H1 (cell line): ENCODE measurements at regions not wholly inside any gene's neighbourhood (a gene's known extent, or its start where the extent isn't known, plus 50 kb on each side); places are given as distances from the start of the nearest gene placed in this dataset.

Source experiments
- CTCF ChIA-PET: fragments of 300-600 bp; sonication (Branson Sonifier 250); formaldehyde crosslinking; loops from one replicate; lab custom pipeline; 2021; ENCODE audit not compliant: partially characterized antibody; lab: Charles Lee
- POLR2A ChIA-PET: fragments of 300-600 bp; sonication (Branson Sonifier 250); formaldehyde crosslinking; loops from one replicate; lab custom pipeline; 2021; ENCODE audit warnings: inconsistent platforms; ENCODE audit not compliant: partially characterized antibody; lab: Charles Lee
- DNase-seq, 2 experiments: peaks; one replicate each; pipeline versions ENCODE4 v3.0.0 to v3.0.0-alpha.2; 2010 to 2022; ENCODE audit warnings: low spot score in 2 of 2, low read depth in 1 of 2, mixed read lengths in 1 of 2
- FAIRE-seq: peaks from 2 replicates; lab custom pipeline; 2011; peaks lifted over from hg19 to GRCh38; lab: Jason Lieb, UNC
- H2AFZ ChIP-seq: 2 replicates; pipeline ENCODE4 v1.8.1; 2012; ENCODE audit warnings: low read length, inconsistent platforms
- H2AK5ac ChIP-seq: 2 replicates; pipeline ENCODE4 v1.6.1; 2013; ENCODE audit warnings: low read depth, low read length
- H2BK120ac ChIP-seq: replicated peaks from 2 replicates; pipeline ENCODE3; 2013; ENCODE audit warnings: low read depth, low read length, inconsistent platforms
- H2BK12ac ChIP-seq: 2 replicates; pipeline ENCODE4 v1.6.1; 2013; ENCODE audit warnings: low read depth, low read length
- H2BK15ac ChIP-seq: 2 replicates; pipeline ENCODE4 v1.6.1; 2013; ENCODE audit warnings: low read length
- H2BK20ac ChIP-seq: 2 replicates; pipeline ENCODE4 v1.6.1; 2013; ENCODE audit warnings: low read length
- H2BK5ac ChIP-seq: 2 replicates; pipeline ENCODE4 v1.6.1; 2013; ENCODE audit warnings: low read depth, low read length
- H3K14ac ChIP-seq: 2 replicates; pipeline ENCODE4 v1.6.1; 2013; ENCODE audit warnings: inconsistent platforms; ENCODE audit not compliant: insufficient read length
- H3K18ac ChIP-seq: 2 replicates; pipeline ENCODE4 v1.6.1; 2013; ENCODE audit warnings: low read length; ENCODE audit errors: extremely low read depth
- H3K23ac ChIP-seq: 2 replicates; pipeline ENCODE4 v1.6.1; 2013; ENCODE audit warnings: inconsistent platforms; ENCODE audit not compliant: insufficient read length
- H3K23me2 ChIP-seq: 2 replicates; pipeline ENCODE4 v1.6.1; 2013; ENCODE audit warnings: low read depth, low read length
- H3K27ac ChIP-seq: 2 replicates; pipeline ENCODE4 v1.6.1; 2011; ENCODE audit warnings: low read depth, low read length, inconsistent platforms
- H3K27me3 ChIP-seq, 4 experiments: replicated peaks in 1 of 4; 1 replicate in 1 of 4; 2 replicates in 3 of 4; pipeline versions ENCODE4 v1.6.1 to v1.8.1; 2011 to 2013; ENCODE audit warnings: low read length in 3 of 4, mild to moderate bottlenecking in 3 of 4, inconsistent platforms in 2 of 4, mixed read lengths in 2 of 4, moderate library complexity in 1 of 4; ENCODE audit not compliant: control insufficient read depth in 3 of 4, insufficient read depth in 3 of 4; ENCODE audit errors: extremely low read depth in 1 of 4
- H3K36me3 ChIP-seq, 4 experiments: 2 replicates each; pipeline versions ENCODE4 v1.6.1 to v1.8.1; 2011 to 2013; ENCODE audit warnings: mild to moderate bottlenecking in 4 of 4, low read length in 3 of 4, moderate library complexity in 2 of 4, control low read depth in 1 of 4, inconsistent platforms in 1 of 4; ENCODE audit not compliant: insufficient read depth in 4 of 4, control insufficient read depth in 2 of 4
- H3K4ac ChIP-seq: replicated peaks from 2 replicates; pipeline ENCODE3; 2013; ENCODE audit warnings: low read length, low read depth, mixed read lengths, inconsistent platforms; ENCODE audit not compliant: insufficient read length
- H3K4me1 ChIP-seq, 4 experiments: replicated peaks in 1 of 4; 1 replicate in 1 of 4; 2 replicates in 3 of 4; pipeline versions ENCODE4 v1.6.1 to v1.8.1; 2011 to 2013; ENCODE audit warnings: low read length in 3 of 4, inconsistent platforms in 2 of 4, mixed read lengths in 1 of 4; ENCODE audit not compliant: insufficient read depth in 4 of 4, control insufficient read depth in 3 of 4
- H3K4me2 ChIP-seq, 2 experiments: 2 replicates each; pipeline versions ENCODE4 v1.6.1 to v1.8.1; 2011 to 2013; ENCODE audit warnings: low read depth in 2 of 2, low read length in 2 of 2, control low read depth in 1 of 2, inconsistent platforms in 1 of 2, mild to moderate bottlenecking in 1 of 2; ENCODE audit not compliant: insufficient read depth in 1 of 2
- H3K4me3 ChIP-seq, 4 experiments: fragments of 200-600, 300-600 bp in 1 of 4; sonication (generic), shearing (Covaris generic), sonication (Bioruptor Twin) in 1 of 4; 2 replicates each; pipeline versions ENCODE4 v1.5.1 to v1.8.1; 2011 to 2016; ENCODE audit warnings: low read length in 4 of 4, low read depth in 3 of 4, control low read depth in 2 of 4, inconsistent platforms in 2 of 4, mild to moderate bottlenecking in 2 of 4, mixed read lengths in 1 of 4, moderate library complexity in 1 of 4; ENCODE audit not compliant: insufficient read depth in 2 of 4; ENCODE audit errors: extremely low read depth in 1 of 4
- H3K56ac ChIP-seq: replicated peaks from 2 replicates; pipeline ENCODE3; 2013; ENCODE audit warnings: low read depth, mild to moderate bottlenecking, mixed read lengths, low read length, inconsistent platforms; ENCODE audit not compliant: insufficient read length
- H3K79me1 ChIP-seq: 2 replicates; pipeline ENCODE4 v1.6.1; 2013; ENCODE audit warnings: low read depth, low read length, control low read depth
- H3K79me2 ChIP-seq, 2 experiments: 2 replicates each; pipeline versions ENCODE4 v1.6.1 to v1.8.1; 2012 to 2013; ENCODE audit warnings: low read length in 2 of 2, mild to moderate bottlenecking in 2 of 2, inconsistent platforms in 1 of 2; ENCODE audit not compliant: insufficient read depth in 2 of 2, control insufficient read depth in 1 of 2
- H3K9ac ChIP-seq, 4 experiments: replicated peaks in 1 of 4; 1 replicate in 1 of 4; 2 replicates in 3 of 4; pipeline versions ENCODE4 v1.6.1 to v1.8.1; 2011 to 2013; ENCODE audit warnings: low read depth in 3 of 4, low read length in 3 of 4, control low read depth in 2 of 4, mild to moderate bottlenecking in 2 of 4, moderate library complexity in 2 of 4, inconsistent platforms in 1 of 4; ENCODE audit errors: extremely low read depth in 1 of 4
- H3K9me3 ChIP-seq, 2 experiments: 2 replicates each; pipeline versions ENCODE4 v1.6.1 to v1.8.1; 2012 to 2013; ENCODE audit warnings: mild to moderate bottlenecking in 2 of 2, moderate library complexity in 2 of 2, control low read depth in 1 of 2, inconsistent platforms in 1 of 2, low read depth in 1 of 2, low read length in 1 of 2, mixed read lengths in 1 of 2; ENCODE audit not compliant: insufficient read depth in 2 of 2
- H4K20me1 ChIP-seq, 2 experiments: replicated peaks in 1 of 2; 2 replicates each; pipeline versions ENCODE3 to v1.8.1; 2011 to 2013; ENCODE audit warnings: inconsistent platforms in 2 of 2, low read length in 2 of 2, mild to moderate bottlenecking in 1 of 2; ENCODE audit not compliant: insufficient read depth in 2 of 2, control insufficient read depth in 1 of 2
- H4K5ac ChIP-seq: 2 replicates; pipeline ENCODE4 v1.6.1; 2013; ENCODE audit warnings: low read length, low read depth, mixed read lengths, inconsistent platforms; ENCODE audit not compliant: insufficient read length
- H4K8ac ChIP-seq: 2 replicates; pipeline ENCODE4 v1.8.0; 2013; ENCODE audit warnings: mild to moderate bottlenecking, moderate library complexity, low read length, inconsistent platforms; ENCODE audit not compliant: insufficient read depth; ENCODE audit errors: extremely low read depth
- H4K91ac ChIP-seq: replicated peaks from 2 replicates; pipeline ENCODE3; 2013; ENCODE audit warnings: low read length, mixed read lengths, inconsistent platforms; ENCODE audit not compliant: insufficient read length
- SP1 ChIP-seq: IDR thresholded peaks from 2 replicates; pipeline ENCODE4 v1.6.1; 2011; ENCODE audit warnings: low read depth, low read length
- WGBS, 2 experiments: shearing (Covaris generic) in 1 of 2; methylation state at CpG; one replicate each; pipeline versions ENCODE4 v1.1.6 to v1.1.7; 2013 to 2015; ENCODE audit warnings: low lambda C conversion rate in 2 of 2, mixed read lengths in 2 of 2, inconsistent platforms in 1 of 2, low coverage in 1 of 2, missing lambda C conversion rate in 1 of 2; ENCODE audit not compliant: insufficient replicate concordance in 2 of 2, insufficient coverage in 1 of 2, insufficient read length in 1 of 2; ENCODE audit errors: extremely low coverage in 1 of 2, missing lambda C conversion rate in 1 of 2; 5-methylcytosine and 5-hydroxymethylcytosine counted together

GRCh38 chr10:62959553-62959952, 143.4 kb upstream of the EGR2 start:
- H3K79me1 ChIP-seq: no peaks in the 10 kb centered on the region
- no peak overlapping the region for H2BK15ac ChIP-seq
- H2BK20ac ChIP-seq: no peak overlapping the region
- FAIRE-seq (no peak), DNase-seq (no peak)
- H4K20me1 ChIP-seq: no peaks in the 10 kb centered on the region
- no peak overlapping the region for H3K4me2 ChIP-seq
- H3K4me3 ChIP-seq: no peak overlapping the region
- H4K5ac ChIP-seq: no peak overlapping the region
- no peak overlapping the region for H2BK12ac ChIP-seq
- H3K9me3 ChIP-seq: peaks cover 0 to 6% of the 10 kb centered on the region in 2 experiments; a peak in 2 of 4 replicates
- CTCF ChIA-PET: no interaction called here
- no peak overlapping the region for H3K4ac ChIP-seq
- H3K56ac ChIP-seq: no peak overlapping the region
- no peak overlapping the region for H2AFZ ChIP-seq
- no peak overlapping the region for H3K14ac ChIP-seq
- 94% methylated on average over 5 of the region's 5 CpGs; no CpG with 5 or more reads in 1 of the 2 experiments for WGBS, 2 experiments
- no peaks in the 10 kb centered on the region for H3K36me3 ChIP-seq
- H3K4me1 ChIP-seq: peaks cover 0 to 3% (median 0%) of the 10 kb centered on the region in 4 experiments; a peak in 1 of 7 replicates
- no peak overlapping the region for H3K27ac ChIP-seq
- H3K27me3 ChIP-seq: no peaks in the 10 kb centered on the region
- POLR2A ChIA-PET: no interaction called here
- H4K91ac ChIP-seq: no peak overlapping the region
- no peak overlapping the region for H4K8ac ChIP-seq
- H3K9ac ChIP-seq: no peak overlapping the region
- H3K79me2 ChIP-seq: no peaks in the 10 kb centered on the region
- no peak overlapping the region for H2BK5ac ChIP-seq
- H3K18ac ChIP-seq: no peak overlapping the region
- H3K23ac ChIP-seq: no peak overlapping the region
- H2AK5ac ChIP-seq: no peak overlapping the region
- no peaks in the 10 kb centered on the region for H3K23me2 ChIP-seq
- no peak overlapping the region for H2BK120ac ChIP-seq
- TF ChIP-seq SP1: no peak
